ENCODE measurements at regions not wholly inside any gene's neighbourhood (a gene's known extent, or its start where the extent isn't known, plus 50 kb on each side); places are given as distances from the start of the nearest gene placed in this dataset.
A peak's percentile ranks its signal among the peaks of the same experiment; 100 is the strongest.

DNA sequence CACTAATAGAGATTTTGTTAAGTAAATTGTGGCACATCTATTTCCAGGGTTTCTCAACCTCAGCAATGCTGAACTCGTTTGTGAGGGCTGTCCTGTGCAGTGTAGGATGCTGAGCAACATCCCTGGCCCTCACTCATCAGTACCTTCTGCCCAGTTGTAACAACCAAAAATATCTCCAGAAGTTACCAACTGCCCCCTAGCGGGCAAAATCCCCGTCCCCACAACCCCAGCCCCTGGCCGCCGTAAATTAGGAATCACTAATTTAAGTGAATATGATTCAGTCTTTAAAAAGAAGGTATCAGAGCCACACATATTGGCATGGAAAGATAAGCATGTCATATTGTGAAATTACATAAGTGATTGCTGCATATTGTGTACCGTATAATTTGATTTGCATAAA is 123.4 kb downstream of the ASB9 start:
- H3K9me3 Mint-ChIP-seq = peaks cover 38 to 52% of the 10 kb centered on the region in 2 experiments
- no CpG with 5 or more reads among the region's 6 CpGs for WGBS (ENCODE audit: extremely low coverage, insufficient read length, low lambda C conversion rate)
- Histone ChIP-seq H3K9ac (ENCODE audit: extremely low read depth, insufficient read length, low read length) (no peak overlapping the region), H3K4me2 (ENCODE audit: insufficient read depth, insufficient read length, low read length) (no peak overlapping the region), H2BK20ac (ENCODE audit: low read depth, low read length, poor library complexity, severe bottlenecking) (no peak overlapping the region), H3K23ac (ENCODE audit: insufficient read length, low read depth, low read length) (no peak overlapping the region), H2BK12ac (ENCODE audit: insufficient read length, low read depth, low read length) (no peak overlapping the region), H2BK5ac (ENCODE audit: insufficient read length, low read length) (no peak overlapping the region), H2AK5ac (ENCODE audit: insufficient read length, low read length) (no peak overlapping the region), H3K14ac (ENCODE audit: insufficient read depth, low read length) (no peak overlapping the region), H4K8ac (replicated peaks; ENCODE audit: insufficient read length, low read depth, low read length) (no peak overlapping the region), H4K5ac (ENCODE audit: insufficient read length, low read depth, low read length) (no peak overlapping the region), H3K18ac (ENCODE audit: insufficient read length, low read depth, low read length) (no peak overlapping the region), H4K20me1 (ENCODE audit: control insufficient read depth, insufficient read depth, insufficient read length) (no peaks in the 10 kb centered on the region), H3K4me1 (ENCODE audit: insufficient read depth, low read length) (no peaks in the 10 kb centered on the region; the same call in 1 of the 2 replicates), H3K27ac (ENCODE audit: insufficient read length, low read depth, low read length) (no peak overlapping the region), H4K91ac (ENCODE audit: insufficient read length, low read depth, low read length) (no peak overlapping the region), H3K27me3 (ENCODE audit: insufficient read depth, low read length) (no peaks in the 10 kb centered on the region), H2AFZ (ENCODE audit: low read length) (no peak overlapping the region), H3K23me2 (ENCODE audit: insufficient read length, low read depth, low read length, poor library complexity, severe bottlenecking) (no peaks in the 10 kb centered on the region), H3T11ph (ENCODE audit: low read length) (no peak overlapping the region), H2BK15ac (ENCODE audit: low read depth, low read length) (no peak overlapping the region), H3K9me3 (ENCODE audit: control insufficient read depth, low read depth, low read length) (no peaks in the 10 kb centered on the region), H3K79me1 (ENCODE audit: insufficient read depth, low read depth, low read length, poor library complexity, severe bottlenecking) (no peaks in the 10 kb centered on the region), H2BK120ac (ENCODE audit: low read depth, low read length, poor library complexity, severe bottlenecking) (no peak overlapping the region), H3K4ac (ENCODE audit: low read depth, low read length) (no peak overlapping the region), H3K79me2 (ENCODE audit: insufficient read depth, low read length) (no peaks in the 10 kb centered on the region), H3K56ac (ENCODE audit: insufficient read length, low read depth, low read length) (no peak overlapping the region)
- H3K4me1 Mint-ChIP-seq = peaks cover 0 to 3% of the 10 kb centered on the region in 2 experiments; a peak in 2 of 4 replicates
- H3K27me3 Mint-ChIP-seq (ENCODE audit: low read depth) = no peaks in the 10 kb centered on the region
- TF ChIP-seq, protein P1, sequence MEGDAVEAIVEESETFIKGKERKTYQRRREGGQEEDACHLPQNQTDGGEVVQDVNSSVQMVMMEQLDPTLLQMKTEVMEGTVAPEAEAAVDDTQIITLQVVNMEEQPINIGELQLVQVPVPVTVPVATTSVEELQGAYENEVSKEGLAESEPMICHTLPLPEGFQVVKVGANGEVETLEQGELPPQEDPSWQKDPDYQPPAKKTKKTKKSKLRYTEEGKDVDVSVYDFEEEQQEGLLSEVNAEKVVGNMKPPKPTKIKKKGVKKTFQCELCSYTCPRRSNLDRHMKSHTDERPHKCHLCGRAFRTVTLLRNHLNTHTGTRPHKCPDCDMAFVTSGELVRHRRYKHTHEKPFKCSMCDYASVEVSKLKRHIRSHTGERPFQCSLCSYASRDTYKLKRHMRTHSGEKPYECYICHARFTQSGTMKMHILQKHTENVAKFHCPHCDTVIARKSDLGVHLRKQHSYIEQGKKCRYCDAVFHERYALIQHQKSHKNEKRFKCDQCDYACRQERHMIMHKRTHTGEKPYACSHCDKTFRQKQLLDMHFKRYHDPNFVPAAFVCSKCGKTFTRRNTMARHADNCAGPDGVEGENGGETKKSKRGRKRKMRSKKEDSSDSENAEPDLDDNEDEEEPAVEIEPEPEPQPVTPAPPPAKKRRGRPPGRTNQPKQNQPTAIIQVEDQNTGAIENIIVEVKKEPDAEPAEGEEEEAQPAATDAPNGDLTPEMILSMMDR (conservative IDR thresholded peaks at IDR 0.05) = peak; percentile 72
- no peak overlapping the region for H3K4me3 Mint-ChIP-seq
- no peak overlapping the region for H3K27ac Mint-ChIP-seq
- DNase-seq = peak; percentile 35
- peaks cover 0 to 2% (median 0%) of the 10 kb centered on the region in 3 experiments; a peak in 2 of 7 replicates for H3K36me3 Mint-ChIP-seq (ENCODE audit: insufficient read depth in 1 of 3, low read depth in 3 of 3)
